ENCODE measurements at regions not wholly inside any gene's neighbourhood (a gene's known extent, or its start where the extent isn't known, plus 50 kb on each side); places are given as distances from the start of the nearest gene placed in this dataset.

- no peaks in the 10 kb centered on the region for H3K36me3 ChIP-seq (replicated peaks in 1 of 2; ENCODE audit: control insufficient read depth in 1 of 2, insufficient read depth in 2 of 2, low read length in 1 of 2)
- no peak overlapping the region for H3K9ac ChIP-seq
- H3K4me2 ChIP-seq, result no peak overlapping the region
- no peaks in the 10 kb centered on the region for H3K9me2 ChIP-seq
- no peaks in the 10 kb centered on the region for H3K9me3 ChIP-seq
- ChIA-PET CTCF (interaction anchor here (0.9 to 3.3 kb wide), 3 partner anchors 11 to 15 kb away, joined by 3 to 8 read pairs (median 5); no protein-coding TSS in a partner anchor), POLR2A (no interaction called here)
- H4K20me1 ChIP-seq (ENCODE audit: insufficient read depth), result no peaks in the 10 kb centered on the region
- no peaks in the 10 kb centered on the region for H3K79me2 ChIP-seq (ENCODE audit: insufficient read depth)
- no peak for DNase-seq
- H3K4me1 ChIP-seq (ENCODE audit: control insufficient read depth in 1 of 2, insufficient read depth in 2 of 2, low read depth in 1 of 2, low read length in 1 of 2), result no peaks in the 10 kb centered on the region; a peak in 1 of 4 replicates
- H2AFZ ChIP-seq (ENCODE audit: low read depth), result no peak overlapping the region
- H3K4me3 ChIP-seq (ENCODE audit: low read depth in 2 of 2, low read length in 1 of 2), result no peak overlapping the region
- no peak overlapping the region for H3K27ac ChIP-seq (ENCODE audit: low read depth in 2 of 2, low read length in 1 of 2)
- no peaks in the 10 kb centered on the region for H3F3A ChIP-seq (replicated peaks; ENCODE audit: insufficient read depth)
- TF ChIP-seq TAF1 (IDR thresholded peaks at IDR 0.05; ENCODE audit: borderline replicate concordance, low read depth, low read length), result no peak
- TF ChIP-seq, protein P1, sequence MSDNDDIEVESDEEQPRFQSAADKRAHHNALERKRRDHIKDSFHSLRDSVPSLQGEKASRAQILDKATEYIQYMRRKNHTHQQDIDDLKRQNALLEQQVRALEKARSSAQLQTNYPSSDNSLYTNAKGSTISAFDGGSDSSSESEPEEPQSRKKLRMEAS (IDR thresholded peaks at IDR 0.05; ENCODE audit: low read depth), result no peak
- TF ChIP-seq REST (IDR thresholded peaks at IDR 0.05; ENCODE audit: low read depth, low read length), result no peak
- no peak for TF ChIP-seq RCOR1 (IDR thresholded peaks at IDR 0.05; ENCODE audit: low read length)
- H3K27me3 ChIP-seq (ENCODE audit: insufficient read depth), result no peaks in the 10 kb centered on the region
- 34% methylated on average over 4 of the region's 4 CpGs for WGBS (ENCODE audit: low lambda C conversion rate)
These were observed 137.2 kb downstream of the DMRTA2 start for GRCh38 chr1:50285994-50286393.

- Histone ChIP-seq H3K79me2 (ENCODE audit: insufficient read depth) (no peaks in the 10 kb centered on the region), H2AFZ (ENCODE audit: low read depth) (no peak overlapping the region), H3K4me1 (ENCODE audit: control insufficient read depth in 1 of 2, insufficient read depth in 2 of 2, low read depth in 1 of 2, low read length in 1 of 2) (peaks cover 0 to 51% of the 10 kb centered on the region in 2 experiments; a peak in 2 of 4 replicates), H3K9me2 (no peaks in the 10 kb centered on the region), H3K4me2 (no peak overlapping the region), H3F3A (replicated peaks; ENCODE audit: insufficient read depth) (no peaks in the 10 kb centered on the region), H3K4me3 (ENCODE audit: low read depth in 2 of 2, low read length in 1 of 2) (no peak overlapping the region), H3K36me3 (replicated peaks in 1 of 2; ENCODE audit: control insufficient read depth in 1 of 2, insufficient read depth in 2 of 2, low read length in 1 of 2) (no peaks in the 10 kb centered on the region), H3K9me3 (no peaks in the 10 kb centered on the region), H3K27ac (ENCODE audit: low read depth in 2 of 2, low read length in 1 of 2) (peak overlapping the region in 1 of 2 experiments; percentile 100; a peak in 2 of 4 replicates), H3K9ac (no peak overlapping the region), H4K20me1 (ENCODE audit: insufficient read depth) (no peaks in the 10 kb centered on the region), H3K27me3 (ENCODE audit: insufficient read depth) (no peaks in the 10 kb centered on the region)
- peak; percentile 95 for TF ChIP-seq REST (IDR thresholded peaks at IDR 0.05; ENCODE audit: low read depth, low read length)
- TF ChIP-seq TCF12 (IDR thresholded peaks at IDR 0.05), result no peak
- no peak for TF ChIP-seq POLR2AphosphoS5 (IDR thresholded peaks at IDR 0.05; ENCODE audit: low read depth, low read length)
- CTCF ChIA-PET, result interaction anchor here (1.3 to 4.6 kb wide), 4 partner anchors 13 to 69 kb away, joined by 3 to 40 read pairs (median 6); no protein-coding TSS in a partner anchor
- DNase-seq, result no peak
- POLR2A ChIA-PET, result interaction anchor here (1.4 to 2.8 kb wide), 2 partner anchors 20 to 171 kb away, joined by 6 to 13 read pairs; partner anchors contain the start of gene ELAVL4
- whole genome bisulfite sequencing (ENCODE audit: low lambda C conversion rate), result 40% methylated on average over 7 of the region's 7 CpGs
These were observed 143.5 kb downstream of the DMRTA2 start for GRCh38 chr1:50279622-50280330.
